A673 (cell line): ENCODE measurements at regions not wholly inside any gene's neighbourhood (a gene's known extent, or its start where the extent isn't known, plus 50 kb on each side); places are given as distances from the start of the nearest gene placed in this dataset.

Experiments used
- BruUV-seq: library from RNA; stranded (reverse); fragments of 400-500 nt; replicated peaks from 2 replicates; lab custom pipeline; 2021; lab: Mats Ljungman, UMichigan
- CTCF ChIA-PET: fragments of 300-600 bp; sonication (Branson Sonifier 250); formaldehyde crosslinking; loops from one replicate; lab custom pipeline; 2022; ENCODE audit warnings: antibody characterized with exemption; lab: Charles Lee
- POLR2A ChIA-PET: fragments of 300-600 bp; sonication (Branson Sonifier 250); formaldehyde crosslinking; loops from one replicate; lab custom pipeline; 2022; ENCODE audit warnings: antibody characterized with exemption; ENCODE audit not compliant: low non-redundant PET; lab: Charles Lee
- DNase-seq: peaks from one replicate; pipeline ENCODE4 v3.0.0-alpha.2; 2015; ENCODE audit warnings: low spot score
- H3K27ac ChIP-seq: fragments of 200-600 bp; sonication (generic); 2 replicates; pipeline ENCODE4 v1.5.1; 2016; ENCODE audit warnings: mixed run types, low read depth, mild to moderate bottlenecking, mixed read lengths, antibody characterized with exemption, low read length; ENCODE audit not compliant: poor library complexity, severe bottlenecking
- H3K27me3 ChIP-seq: fragments of 200-600 bp; sonication (generic); replicated peaks from 2 replicates; pipeline ENCODE4 v1.6.1; 2017; ENCODE audit warnings: mixed run types, low read depth, mild to moderate bottlenecking, mixed read lengths, antibody characterized with exemption, low read length; ENCODE audit not compliant: insufficient read depth, poor library complexity
- H3K36me3 ChIP-seq: fragments of 200-600 bp; sonication (generic); 2 replicates; pipeline ENCODE4 v1.6.1; 2016; ENCODE audit warnings: mixed run types, mild to moderate bottlenecking, mixed read lengths, antibody characterized with exemption, low read length; ENCODE audit not compliant: insufficient read depth, poor library complexity, severe bottlenecking
- H3K4me1 ChIP-seq: fragments of 200-600 bp; sonication (generic); 2 replicates; pipeline ENCODE4 v1.6.1; 2017; ENCODE audit warnings: mixed run types, mild to moderate bottlenecking, mixed read lengths, antibody characterized with exemption, low read length; ENCODE audit not compliant: insufficient read depth, poor library complexity, severe bottlenecking
- H3K4me3 ChIP-seq: fragments of 200-600 bp; sonication (generic); 2 replicates; pipeline ENCODE4 v1.5.1; 2016; ENCODE audit warnings: low read depth, mixed run types, mild to moderate bottlenecking, mixed read lengths, low read length; ENCODE audit not compliant: poor library complexity, severe bottlenecking
- H3K9me3 ChIP-seq: fragments of 200-600 bp; sonication (generic); 2 replicates; pipeline ENCODE4 v1.6.1; 2016; ENCODE audit warnings: mixed run types, low read depth, mild to moderate bottlenecking, mixed read lengths, antibody characterized with exemption, low read length; ENCODE audit not compliant: poor library complexity, severe bottlenecking
- EZH2 ChIP-seq: fragments of 200-600 bp; sonication (generic); IDR thresholded peaks from 2 replicates; pipeline ENCODE4 v1.6.1; 2017; ENCODE audit warnings: borderline replicate concordance, low read depth, mild to moderate bottlenecking, mixed read lengths, antibody characterized with exemption, low read length; ENCODE audit not compliant: poor library complexity, severe bottlenecking
- intact Hi-C: fragments of 100-400 bp; cut with micrococcal nuclease; formaldehyde crosslinking; loops from one replicate; pipeline ENCODE4 v1.10.0; 2022; ENCODE audit not compliant: unreplicated experiment
- TF ChIP-seq, protein P1 (sequence below): fragments of 300-800, 200-600 bp; sonication (generic); conservative IDR thresholded peaks from 2 replicates; pipeline ENCODE4 v1.5.1; 2017; ENCODE audit warnings: low read depth, mild to moderate bottlenecking, antibody characterized with exemption, low read length, moderate library complexity, mixed read lengths

- TF ChIP-seq, protein P1, sequence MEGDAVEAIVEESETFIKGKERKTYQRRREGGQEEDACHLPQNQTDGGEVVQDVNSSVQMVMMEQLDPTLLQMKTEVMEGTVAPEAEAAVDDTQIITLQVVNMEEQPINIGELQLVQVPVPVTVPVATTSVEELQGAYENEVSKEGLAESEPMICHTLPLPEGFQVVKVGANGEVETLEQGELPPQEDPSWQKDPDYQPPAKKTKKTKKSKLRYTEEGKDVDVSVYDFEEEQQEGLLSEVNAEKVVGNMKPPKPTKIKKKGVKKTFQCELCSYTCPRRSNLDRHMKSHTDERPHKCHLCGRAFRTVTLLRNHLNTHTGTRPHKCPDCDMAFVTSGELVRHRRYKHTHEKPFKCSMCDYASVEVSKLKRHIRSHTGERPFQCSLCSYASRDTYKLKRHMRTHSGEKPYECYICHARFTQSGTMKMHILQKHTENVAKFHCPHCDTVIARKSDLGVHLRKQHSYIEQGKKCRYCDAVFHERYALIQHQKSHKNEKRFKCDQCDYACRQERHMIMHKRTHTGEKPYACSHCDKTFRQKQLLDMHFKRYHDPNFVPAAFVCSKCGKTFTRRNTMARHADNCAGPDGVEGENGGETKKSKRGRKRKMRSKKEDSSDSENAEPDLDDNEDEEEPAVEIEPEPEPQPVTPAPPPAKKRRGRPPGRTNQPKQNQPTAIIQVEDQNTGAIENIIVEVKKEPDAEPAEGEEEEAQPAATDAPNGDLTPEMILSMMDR: no peak
- BruUV-seq: no TSS peak
- ChIA-PET POLR2A (no interaction called here), CTCF (no interaction called here)
- intact Hi-C loops: no loop called here
- Histone ChIP-seq H3K9me3 (no peaks in the 10 kb centered on the region), H3K27ac (no peak overlapping the region), H3K36me3 (no peaks in the 10 kb centered on the region), H3K4me1 (no peaks in the 10 kb centered on the region), H3K4me3 (no peak overlapping the region), H3K27me3 (no peaks in the 10 kb centered on the region)
- DNase-seq: no peak
Measured at GRCh38 chr15:93278783-93279182, 189.8 kb upstream of the RGMA start.

DNA sequence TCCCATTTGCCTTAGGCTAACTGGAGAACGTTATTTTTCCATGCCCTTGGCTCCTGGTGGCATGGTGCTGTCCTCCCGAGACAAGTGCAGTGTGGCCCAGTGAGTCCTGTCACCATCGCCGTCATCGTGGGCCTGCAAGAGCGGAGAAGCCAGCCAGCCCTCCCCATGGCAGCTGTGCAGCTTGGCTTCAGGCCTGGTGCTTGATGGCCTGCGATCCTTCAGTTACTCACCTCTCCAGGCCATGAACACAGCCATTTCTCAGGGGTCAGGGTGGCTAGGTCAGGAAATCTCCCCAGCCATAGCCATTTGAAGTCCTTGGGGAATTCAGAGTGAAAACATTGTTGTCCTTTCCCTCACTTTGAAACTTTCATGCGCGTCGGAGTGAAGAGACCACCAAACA is 189.0 kb upstream of the RGMA start:
- H3K36me3 ChIP-seq: no peaks in the 10 kb centered on the region
- H3K4me3 ChIP-seq: no peak overlapping the region
- no peak overlapping the region for H3K27ac ChIP-seq
- DNase-seq: no peak
- no TSS peak for BruUV-seq
- TF ChIP-seq EZH2: no peak
- TF ChIP-seq, protein P1: no peak
- H3K9me3 ChIP-seq: no peaks in the 10 kb centered on the region
- no peaks in the 10 kb centered on the region for H3K4me1 ChIP-seq
- ChIA-PET CTCF (no interaction called here), POLR2A (interaction anchor here (0.5 kb wide), 1 partner anchor 131 kb away, joined by 7 read pairs; no protein-coding TSS in a partner anchor)
- intact Hi-C loops: no loop called here
- no peaks in the 10 kb centered on the region for H3K27me3 ChIP-seq

- POLR2A ChIA-PET: no interaction called here
- Histone ChIP-seq H3K27ac (no peak overlapping the region), H3K4me1 (no peaks in the 10 kb centered on the region), H3K9me3 (no peaks in the 10 kb centered on the region), H3K27me3 (no peaks in the 10 kb centered on the region), H3K4me3 (no peak overlapping the region), H3K36me3 (no peaks in the 10 kb centered on the region)
- TF ChIP-seq, protein P1: no peak
- TF ChIP-seq EZH2: no peak
- CTCF ChIA-PET: no interaction called here
- BruUV-seq: no TSS peak
- no peak for DNase-seq
- intact Hi-C loops: no loop called here
Measured at GRCh38 chr15:93274257-93274656, 185.2 kb upstream of the RGMA start.
